ENCODE measurements at regions not wholly inside any gene's neighbourhood (a gene's known extent, or its start where the extent isn't known, plus 50 kb on each side); places are given as distances from the start of the nearest gene placed in this dataset.

- TF ChIP-seq EZH2phosphoT487 (IDR thresholded peaks at IDR 0.05; ENCODE audit: borderline replicate concordance) (no peak), CTCF (IDR thresholded peaks at IDR 0.05 in 2 of 3, conservative IDR thresholded peaks at IDR 0.05 in 1 of 3; ENCODE audit: borderline replicate concordance in 1 of 3, insufficient read depth in 1 of 3, low read depth in 2 of 3, low read length in 2 of 3) (no peak), ZFX (IDR thresholded peaks at IDR 0.05) (no peak), POLR2AphosphoS5 (IDR thresholded peaks at IDR 0.05; ENCODE audit: low read depth, low read length) (no peak), SIN3A (IDR thresholded peaks at IDR 0.05; ENCODE audit: low read depth) (no peak), MAX (IDR thresholded peaks at IDR 0.05) (no peak), YY1 (IDR thresholded peaks at IDR 0.05; ENCODE audit: extremely low read depth, insufficient replicate concordance, low read depth, low read length) (no peak), SRF (IDR thresholded peaks at IDR 0.05; ENCODE audit: low read depth) (no peak), REST (IDR thresholded peaks at IDR 0.05; ENCODE audit: low read depth) (no peak), JUND (IDR thresholded peaks at IDR 0.05) (no peak)
Observed at GRCh38 chr15:26083896-26084295, 220.8 kb upstream of the ATP10A start.
